Prostate gland (tissue), 2 donors: ENCODE measurements at regions not wholly inside any gene's neighbourhood (a gene's known extent, or its start where the extent isn't known, plus 50 kb on each side); places are given as distances from the start of the nearest gene placed in this dataset.

Experiments used
- POLR2A ChIP-seq: fragments of 450-650 bp; IDR thresholded peaks from one replicate; pipeline ENCODE4 v1.6.1; 2016; ENCODE audit warnings: antibody characterized with exemption, mild to moderate bottlenecking
- POLR2AphosphoS5 ChIP-seq: sonication (generic); formaldehyde crosslinking; IDR thresholded peaks from one replicate; pipeline ENCODE4 v1.6.1; 2017; ENCODE audit warnings: antibody characterized with exemption
- TF ChIP-seq, protein P1 (sequence below), 4 experiments: fragments of 200-600 bp in 2 of 4; fragments of 450-650 bp in 2 of 4; sonication (generic) in 2 of 4; IDR thresholded peaks; 1 replicate in 3 of 4; 2 replicates in 1 of 4; pipeline ENCODE4 v1.5.1; 2016 to 2019; ENCODE audit warnings: antibody characterized with exemption in 4 of 4, mild to moderate bottlenecking in 2 of 4, moderate library complexity in 2 of 4

DNA sequence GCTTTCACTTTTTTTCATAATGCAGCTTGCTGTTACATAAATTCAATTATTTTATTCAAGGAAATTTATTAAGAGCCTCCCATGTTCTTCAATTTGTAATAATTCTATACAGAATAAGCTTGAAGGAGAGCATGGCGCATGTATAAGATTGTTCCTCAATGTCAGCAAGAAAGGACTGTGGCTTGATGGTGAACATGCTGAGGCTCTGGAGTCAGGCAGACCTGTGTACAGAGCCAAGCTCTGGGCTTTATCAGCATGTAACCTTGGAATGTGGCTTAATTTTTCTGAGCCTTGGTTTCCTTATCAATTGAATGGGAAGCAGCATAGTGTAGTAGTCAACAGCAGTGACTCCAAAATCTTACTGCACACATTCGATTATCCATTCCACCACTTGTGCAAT, 92.4 kb downstream of the JRKL start:
- TF ChIP-seq, protein P1, sequence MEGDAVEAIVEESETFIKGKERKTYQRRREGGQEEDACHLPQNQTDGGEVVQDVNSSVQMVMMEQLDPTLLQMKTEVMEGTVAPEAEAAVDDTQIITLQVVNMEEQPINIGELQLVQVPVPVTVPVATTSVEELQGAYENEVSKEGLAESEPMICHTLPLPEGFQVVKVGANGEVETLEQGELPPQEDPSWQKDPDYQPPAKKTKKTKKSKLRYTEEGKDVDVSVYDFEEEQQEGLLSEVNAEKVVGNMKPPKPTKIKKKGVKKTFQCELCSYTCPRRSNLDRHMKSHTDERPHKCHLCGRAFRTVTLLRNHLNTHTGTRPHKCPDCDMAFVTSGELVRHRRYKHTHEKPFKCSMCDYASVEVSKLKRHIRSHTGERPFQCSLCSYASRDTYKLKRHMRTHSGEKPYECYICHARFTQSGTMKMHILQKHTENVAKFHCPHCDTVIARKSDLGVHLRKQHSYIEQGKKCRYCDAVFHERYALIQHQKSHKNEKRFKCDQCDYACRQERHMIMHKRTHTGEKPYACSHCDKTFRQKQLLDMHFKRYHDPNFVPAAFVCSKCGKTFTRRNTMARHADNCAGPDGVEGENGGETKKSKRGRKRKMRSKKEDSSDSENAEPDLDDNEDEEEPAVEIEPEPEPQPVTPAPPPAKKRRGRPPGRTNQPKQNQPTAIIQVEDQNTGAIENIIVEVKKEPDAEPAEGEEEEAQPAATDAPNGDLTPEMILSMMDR (IDR thresholded peaks at IDR 0.05): no peak
- TF ChIP-seq POLR2A: no peak
- TF ChIP-seq POLR2AphosphoS5: no peak
